Thyroid gland (tissue), 4 donors: ENCODE measurements at regions not wholly inside any gene's neighbourhood (a gene's known extent, or its start where the extent isn't known, plus 50 kb on each side); places are given as distances from the start of the nearest gene placed in this dataset.

ENCODE experiments used
- POLR2A ChIP-seq, 2 donors: fragments of 450-650 bp; IDR thresholded peaks; one replicate each; pipeline ENCODE4 v1.6.1; 2017; ENCODE audit warnings: antibody characterized with exemption in 2 of 2, mild to moderate bottlenecking in 2 of 2, moderate library complexity in 1 of 2
- TF ChIP-seq, protein P1 (sequence below), 6 experiments: fragments of 200-600 bp in 3 of 6; fragments of 450-650 bp in 3 of 6; sonication (generic) in 3 of 6; IDR thresholded peaks; one replicate each; pipeline ENCODE4 v1.5.1; 2016 to 2019; ENCODE audit warnings: antibody characterized with exemption in 6 of 6, mild to moderate bottlenecking in 2 of 6, inconsistent platforms in 1 of 6, moderate library complexity in 1 of 6

DNA sequence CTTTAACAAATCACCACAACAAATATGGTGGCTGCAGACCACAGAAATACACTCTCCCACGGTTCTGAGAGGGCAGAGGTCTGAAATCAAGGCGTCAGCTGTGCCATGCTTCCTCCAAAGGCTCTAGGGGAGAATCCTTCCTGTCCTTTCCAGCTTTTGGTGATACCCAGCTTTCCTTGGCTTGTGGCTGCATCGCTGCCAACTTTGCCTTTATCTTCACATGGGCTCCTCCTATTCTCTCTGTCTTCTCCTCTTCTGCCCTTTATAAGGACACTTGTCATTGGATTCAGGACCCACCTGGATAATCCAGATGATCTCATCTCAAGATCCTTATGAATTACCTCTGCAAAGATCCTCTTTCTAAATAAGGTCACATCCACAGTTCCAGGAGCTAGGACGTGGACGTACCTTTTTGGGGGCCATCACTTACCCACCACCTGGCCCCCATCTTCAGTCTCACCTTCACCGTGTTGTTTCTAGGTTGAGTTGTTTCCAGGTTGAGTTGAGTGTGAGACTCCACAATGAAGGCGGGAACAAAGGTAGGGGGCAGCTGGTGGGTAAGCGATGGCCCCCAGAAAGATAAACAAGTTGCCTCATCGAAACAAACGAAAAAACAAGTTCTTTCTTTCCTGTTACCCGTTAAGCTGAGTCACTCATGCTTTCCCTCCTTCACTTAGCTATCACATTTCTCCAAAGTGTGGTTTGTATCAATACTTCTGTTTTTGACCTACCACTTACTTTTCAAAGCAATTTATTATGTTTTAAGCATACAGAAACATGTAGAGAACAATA lies 68.9 kb upstream of the SLC22A16 start:
- no peak for TF ChIP-seq POLR2A (IDR thresholded peaks at IDR 0.05)
- TF ChIP-seq, protein P1, sequence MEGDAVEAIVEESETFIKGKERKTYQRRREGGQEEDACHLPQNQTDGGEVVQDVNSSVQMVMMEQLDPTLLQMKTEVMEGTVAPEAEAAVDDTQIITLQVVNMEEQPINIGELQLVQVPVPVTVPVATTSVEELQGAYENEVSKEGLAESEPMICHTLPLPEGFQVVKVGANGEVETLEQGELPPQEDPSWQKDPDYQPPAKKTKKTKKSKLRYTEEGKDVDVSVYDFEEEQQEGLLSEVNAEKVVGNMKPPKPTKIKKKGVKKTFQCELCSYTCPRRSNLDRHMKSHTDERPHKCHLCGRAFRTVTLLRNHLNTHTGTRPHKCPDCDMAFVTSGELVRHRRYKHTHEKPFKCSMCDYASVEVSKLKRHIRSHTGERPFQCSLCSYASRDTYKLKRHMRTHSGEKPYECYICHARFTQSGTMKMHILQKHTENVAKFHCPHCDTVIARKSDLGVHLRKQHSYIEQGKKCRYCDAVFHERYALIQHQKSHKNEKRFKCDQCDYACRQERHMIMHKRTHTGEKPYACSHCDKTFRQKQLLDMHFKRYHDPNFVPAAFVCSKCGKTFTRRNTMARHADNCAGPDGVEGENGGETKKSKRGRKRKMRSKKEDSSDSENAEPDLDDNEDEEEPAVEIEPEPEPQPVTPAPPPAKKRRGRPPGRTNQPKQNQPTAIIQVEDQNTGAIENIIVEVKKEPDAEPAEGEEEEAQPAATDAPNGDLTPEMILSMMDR (IDR thresholded peaks at IDR 0.05): no peak
